ENCODE measurements at regions not wholly inside any gene's neighbourhood (a gene's known extent, or its start where the extent isn't known, plus 50 kb on each side); places are given as distances from the start of the nearest gene placed in this dataset.

- DNase-seq (ENCODE audit: low read depth in 2 of 2) = no peak
Measured at GRCh38 chr17:71371809-71372208, 749.0 kb upstream of the SOX9 start.

- DNase-seq (ENCODE audit: low read depth in 2 of 2) = no peak
Measured at GRCh38 chr17:71375948-71376347, 744.9 kb upstream of the SOX9 start.

GRCh38 chr17:71376933-71377332, 743.9 kb upstream of the SOX9 start:
- DNase-seq (ENCODE audit: low read depth in 2 of 2) = no peak

- no peak for DNase-seq (ENCODE audit: low read depth in 2 of 2)
Measured at GRCh38 chr17:71378036-71378435, 742.8 kb upstream of the SOX9 start.

GRCh38 chr17:71378741-71379140, 742.1 kb upstream of the SOX9 start:
- no peak for DNase-seq (ENCODE audit: low read depth in 2 of 2)

GRCh38 chr17:71379512-71379911, 741.3 kb upstream of the SOX9 start:
- no peak for DNase-seq (ENCODE audit: low read depth in 2 of 2)

- DNase-seq (ENCODE audit: low read depth in 2 of 2) = no peak
Measured at GRCh38 chr17:71380535-71380934, 740.3 kb upstream of the SOX9 start.

- DNase-seq (ENCODE audit: low read depth in 2 of 2) = no peak
Measured at GRCh38 chr17:71380936-71381335, 739.9 kb upstream of the SOX9 start.

- DNase-seq (ENCODE audit: low read depth in 2 of 2) = no peak
Measured at GRCh38 chr17:71383091-71383490, 737.7 kb upstream of the SOX9 start.

GRCh38 chr17:71387456-71387855, 733.4 kb upstream of the SOX9 start:
- DNase-seq (ENCODE audit: low read depth in 2 of 2) = no peak

- DNase-seq (ENCODE audit: low read depth in 2 of 2) = no peak
Measured at GRCh38 chr17:71392715-71393567, 727.9 kb upstream of the SOX9 start.

GRCh38 chr17:71395901-71396300, 724.9 kb upstream of the SOX9 start:
- no peak for DNase-seq (ENCODE audit: low read depth in 2 of 2)

GRCh38 chr17:71396711-71397110, 724.1 kb upstream of the SOX9 start:
- DNase-seq (ENCODE audit: low read depth in 2 of 2) = no peak

GRCh38 chr17:71398025-71398424, 722.8 kb upstream of the SOX9 start:
- DNase-seq (ENCODE audit: low read depth in 2 of 2) = no peak

- no peak for DNase-seq (ENCODE audit: low read depth in 2 of 2)
Measured at GRCh38 chr17:71398800-71399219, 722.0 kb upstream of the SOX9 start.

GRCh38 chr17:71399221-71399620, 721.6 kb upstream of the SOX9 start:
- DNase-seq (ENCODE audit: low read depth in 2 of 2) = no peak

- DNase-seq (ENCODE audit: low read depth in 2 of 2) = no peak
Measured at GRCh38 chr17:71399649-71400048, 721.2 kb upstream of the SOX9 start.

GRCh38 chr17:71402007-71402406, 718.8 kb upstream of the SOX9 start:
- no peak for DNase-seq (ENCODE audit: low read depth in 2 of 2)

GRCh38 chr17:71402661-71403141, 718.1 kb upstream of the SOX9 start:
- DNase-seq (ENCODE audit: low read depth in 2 of 2) = no peak

GRCh38 chr17:71405101-71405500, 715.7 kb upstream of the SOX9 start:
- no peak for DNase-seq (ENCODE audit: low read depth in 2 of 2)

GRCh38 chr17:71407981-71408380, 712.8 kb upstream of the SOX9 start:
- no peak for DNase-seq (ENCODE audit: low read depth in 2 of 2)

- no peak for DNase-seq (ENCODE audit: low read depth in 2 of 2)
Measured at GRCh38 chr17:71409137-71409536, 711.7 kb upstream of the SOX9 start.

- no peak for DNase-seq (ENCODE audit: low read depth in 2 of 2)
Measured at GRCh38 chr17:71409712-71410111, 711.1 kb upstream of the SOX9 start.

Data from lung microvascular endothelial cell (primary cell).